Small intestine (tissue), 7 donors: ENCODE measurements at regions not wholly inside any gene's neighbourhood (a gene's known extent, or its start where the extent isn't known, plus 50 kb on each side); places are given as distances from the start of the nearest gene placed in this dataset.

Source experiments
- DNase-seq, 2 donors: peaks; one replicate each; pipeline versions ENCODE4 v3.0.0 to v3.0.0-alpha.2; 2013
- FAIRE-seq: peaks from 2 replicates; lab custom pipeline; 2012; peaks lifted over from hg19 to GRCh38; lab: Jason Lieb, UNC
- H3K27ac ChIP-seq, 3 donors: one replicate each; pipeline ENCODE4 v1.5.1; 2013; ENCODE audit warnings: low read length in 2 of 3, mild to moderate bottlenecking in 2 of 3, control low read depth in 1 of 3, inconsistent platforms in 1 of 3, low read depth in 1 of 3, moderate library complexity in 1 of 3
- H3K27me3 ChIP-seq, 3 donors: one replicate each; pipeline ENCODE4 v1.6.1; 2013; ENCODE audit warnings: low read length in 3 of 3, inconsistent platforms in 1 of 3; ENCODE audit not compliant: control insufficient read depth in 3 of 3, insufficient read depth in 3 of 3
- H3K36me3 ChIP-seq, 3 donors: one replicate each; pipeline ENCODE4 v1.6.1; 2013; ENCODE audit warnings: low read length in 3 of 3, inconsistent platforms in 1 of 3, low read depth in 1 of 3, mild to moderate bottlenecking in 1 of 3, moderate library complexity in 1 of 3; ENCODE audit not compliant: control insufficient read depth in 3 of 3, insufficient read depth in 2 of 3
- H3K4me1 ChIP-seq, 3 donors: one replicate each; pipeline ENCODE4 v1.6.1; 2013; ENCODE audit warnings: low read length in 2 of 3, inconsistent platforms in 1 of 3, low read depth in 1 of 3, mild to moderate bottlenecking in 1 of 3, moderate library complexity in 1 of 3; ENCODE audit not compliant: control insufficient read depth in 3 of 3, insufficient read depth in 2 of 3
- H3K4me3 ChIP-seq, 3 donors: one replicate each; pipeline ENCODE4 v1.5.1; 2013; ENCODE audit warnings: low read length in 3 of 3, control low read depth in 1 of 3, inconsistent platforms in 1 of 3, low read depth in 1 of 3, mild to moderate bottlenecking in 1 of 3, moderate library complexity in 1 of 3
- H3K9me3 ChIP-seq, 2 donors: one replicate each; pipeline ENCODE4 v1.6.1; 2013; ENCODE audit warnings: low read depth in 1 of 2, low read length in 1 of 2; ENCODE audit not compliant: control insufficient read depth in 2 of 2, insufficient read depth in 1 of 2
- WGBS, 3 donors: extraction: QIAGEN DNeasy Blood & Tissue Kit; methylation state at CpG; one replicate each; pipeline ENCODE4 v1.1.7; 2013; 5-methylcytosine and 5-hydroxymethylcytosine counted together
- donor health status: healthy with polysubstance abuse.
- donor health status: control.
- donor health status: control.
- donor health status: Bipolar disorder and iron deficiency.
- donor health status: healthy.

DNA sequence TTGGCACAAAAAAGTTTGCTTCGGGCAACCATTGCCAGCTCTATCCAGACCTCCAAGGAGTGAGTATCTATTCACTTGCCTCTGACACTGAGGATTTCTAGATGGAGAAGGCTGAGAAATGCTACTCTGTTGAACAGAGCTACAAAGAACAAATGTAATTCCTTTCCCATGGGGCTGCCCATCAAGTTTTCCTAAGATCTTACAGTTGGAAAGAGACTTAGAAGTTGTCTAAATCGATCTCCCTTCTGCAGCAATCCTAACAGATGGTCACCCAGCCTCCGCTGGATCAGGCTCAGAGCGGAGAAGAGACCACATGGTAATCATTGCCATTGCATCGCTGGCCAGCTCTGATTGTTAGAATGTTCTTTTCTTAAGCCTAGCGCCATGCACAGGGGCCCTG lies 110.1 kb upstream of the BCL2L14 start:
- Histone ChIP-seq H3K27me3 (no peaks in the 10 kb centered on the region), H3K27ac (no peak overlapping the region), H3K9me3 (peaks cover 0 to 3% of the 10 kb centered on the region in 2 donors), H3K4me3 (no peak overlapping the region), H3K4me1 (no peaks in the 10 kb centered on the region), H3K36me3 (no peaks in the 10 kb centered on the region)
- no peak for FAIRE-seq
- 93 to 95% (median 94%) methylated on average over 6 of the region's 6 CpGs for WGBS, 3 donors
- DNase-seq = no peak

DNA sequence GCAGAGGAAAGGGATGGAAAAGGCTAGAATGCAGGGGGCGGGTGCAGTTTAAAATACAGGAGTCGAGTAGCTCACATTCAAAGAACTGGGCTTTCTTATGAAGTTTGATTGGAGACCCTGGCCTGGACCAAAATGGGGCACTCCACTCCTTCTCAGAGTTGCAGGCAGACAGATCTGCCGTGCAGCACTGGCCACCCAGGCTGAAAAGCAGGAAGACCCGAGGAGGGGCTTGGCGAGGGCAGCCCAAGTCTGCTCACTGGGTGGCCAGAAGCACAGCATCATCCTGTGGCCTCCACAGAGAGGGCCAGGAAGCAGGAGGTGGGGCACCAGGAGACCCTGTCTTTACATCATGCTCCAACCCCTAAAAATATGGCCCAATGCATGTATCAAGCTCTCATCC lies 109.1 kb upstream of the BCL2L14 start:
- DNase-seq = no peak
- no peak for FAIRE-seq
- no peaks in the 10 kb centered on the region for H3K4me1 ChIP-seq
- WGBS, 3 donors = 74 to 90% (median 85%) methylated on average over 5 of the region's 5 CpGs
- H3K27ac ChIP-seq = no peak overlapping the region
- no peaks in the 10 kb centered on the region for H3K36me3 ChIP-seq
- H3K9me3 ChIP-seq = peaks cover 0 to 3% of the 10 kb centered on the region in 2 donors
- no peaks in the 10 kb centered on the region for H3K27me3 ChIP-seq
- no peak overlapping the region for H3K4me3 ChIP-seq

DNA sequence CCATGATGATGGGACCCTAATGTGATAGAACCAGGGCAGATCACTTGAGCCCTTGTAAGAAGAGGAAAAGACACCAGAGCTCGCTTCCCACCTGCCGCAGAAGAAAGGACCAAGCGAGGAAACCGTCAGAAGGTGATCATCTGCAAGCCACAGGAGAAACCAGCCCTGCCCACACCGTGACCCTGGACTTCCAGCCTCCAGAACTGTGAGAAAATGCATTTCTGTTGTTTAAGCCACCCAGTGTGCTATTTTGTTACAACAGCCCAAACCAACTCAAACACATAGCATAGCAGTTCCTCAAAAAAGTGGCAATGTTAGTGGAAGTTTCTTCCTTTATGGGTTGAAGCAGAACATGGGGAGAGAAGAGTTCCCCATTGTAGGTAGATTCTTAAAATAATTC lies 107.9 kb upstream of the BCL2L14 start:
- H3K27me3 ChIP-seq = no peaks in the 10 kb centered on the region
- H3K36me3 ChIP-seq = no peaks in the 10 kb centered on the region
- H3K4me1 ChIP-seq = no peaks in the 10 kb centered on the region
- WGBS, 3 donors = 86 to 99% (median 91%) methylated on average over 5 of the region's 5 CpGs
- H3K9me3 ChIP-seq = peaks cover 0 to 3% of the 10 kb centered on the region in 2 donors
- no peak for DNase-seq
- no peak overlapping the region for H3K4me3 ChIP-seq
- no peak for FAIRE-seq
- H3K27ac ChIP-seq = no peak overlapping the region

DNA sequence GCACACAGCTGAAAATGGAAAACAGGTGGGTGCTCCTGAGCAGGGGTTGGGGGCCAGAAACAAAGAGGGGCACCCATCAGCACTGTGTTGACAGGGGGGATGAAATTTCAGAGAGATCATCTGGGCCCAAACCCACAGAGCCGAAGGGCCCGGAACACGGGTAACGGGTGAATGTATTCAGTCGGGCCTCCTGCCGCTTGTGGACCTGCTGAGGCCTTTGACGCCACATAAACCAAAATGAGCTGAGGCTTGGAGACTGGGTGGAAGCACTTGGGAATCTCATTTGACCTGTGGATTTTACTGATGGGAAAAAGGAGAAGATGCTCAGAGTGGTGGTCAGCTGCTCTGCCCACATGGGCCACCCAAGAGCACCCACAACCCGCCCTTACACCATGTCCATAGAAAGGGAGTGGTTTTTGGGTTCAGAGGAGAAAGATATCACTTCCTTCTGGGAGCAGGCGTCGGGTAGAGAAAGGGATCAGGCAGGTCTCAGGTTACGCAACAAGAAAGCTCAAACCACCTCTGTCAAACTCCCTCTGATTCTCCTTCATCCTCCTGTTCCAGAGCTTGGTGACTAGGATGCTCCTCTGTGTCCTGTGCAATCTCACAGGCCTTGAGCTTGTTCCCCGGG lies 106.8 kb upstream of the BCL2L14 start:
- H3K4me3 ChIP-seq = no peak overlapping the region
- peaks cover 0 to 3% of the 10 kb centered on the region in 2 donors for H3K9me3 ChIP-seq
- DNase-seq = no peak
- H3K4me1 ChIP-seq = no peaks in the 10 kb centered on the region
- H3K36me3 ChIP-seq = no peaks in the 10 kb centered on the region
- WGBS, 3 donors = 86 to 89% (median 87%) methylated on average over 12 of the region's 12 CpGs
- no peak for FAIRE-seq
- no peak overlapping the region for H3K27ac ChIP-seq
- H3K27me3 ChIP-seq = no peaks in the 10 kb centered on the region

DNA sequence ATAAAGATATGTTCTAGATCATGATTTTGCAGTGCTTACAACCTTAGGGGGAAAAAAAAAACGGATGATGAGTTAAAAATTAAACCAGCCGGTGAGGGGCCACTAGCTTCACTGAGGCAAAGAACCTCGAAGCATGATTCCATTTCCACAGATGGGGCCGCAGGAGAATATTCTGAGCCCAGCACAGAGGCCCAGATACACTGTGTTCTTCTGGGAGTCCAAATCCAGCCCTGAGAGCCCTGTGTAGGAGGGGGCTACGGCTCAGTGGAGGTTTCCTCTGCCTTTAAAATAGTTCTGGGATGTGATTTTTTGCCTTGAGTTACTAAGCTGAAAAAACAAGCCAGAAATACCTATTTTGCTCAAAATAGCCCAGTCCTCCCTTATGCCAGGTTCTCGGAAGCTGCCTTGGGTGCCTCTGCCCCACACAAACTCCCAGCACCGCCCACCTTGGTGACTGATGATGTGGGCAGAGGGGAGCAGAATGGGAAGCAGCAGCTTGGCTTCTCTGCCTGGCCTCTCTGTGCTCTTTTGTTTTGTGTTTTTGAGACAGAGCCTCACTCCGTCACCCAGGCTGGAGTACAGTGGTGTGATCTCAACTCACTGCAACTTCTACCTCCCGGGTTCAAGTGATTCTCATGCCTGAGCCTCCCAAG lies 105.4 kb upstream of the BCL2L14 start:
- H3K36me3 ChIP-seq = no peaks in the 10 kb centered on the region
- no peak for FAIRE-seq
- DNase-seq = no peak
- WGBS, 3 donors = 78 to 84% (median 80%) methylated on average over 9 of the region's 9 CpGs
- no peak overlapping the region for H3K4me3 ChIP-seq
- H3K27ac ChIP-seq = no peak overlapping the region
- H3K9me3 ChIP-seq = peaks cover 0 to 3% of the 10 kb centered on the region in 2 donors
- no peaks in the 10 kb centered on the region for H3K27me3 ChIP-seq
- no peaks in the 10 kb centered on the region for H3K4me1 ChIP-seq

DNA sequence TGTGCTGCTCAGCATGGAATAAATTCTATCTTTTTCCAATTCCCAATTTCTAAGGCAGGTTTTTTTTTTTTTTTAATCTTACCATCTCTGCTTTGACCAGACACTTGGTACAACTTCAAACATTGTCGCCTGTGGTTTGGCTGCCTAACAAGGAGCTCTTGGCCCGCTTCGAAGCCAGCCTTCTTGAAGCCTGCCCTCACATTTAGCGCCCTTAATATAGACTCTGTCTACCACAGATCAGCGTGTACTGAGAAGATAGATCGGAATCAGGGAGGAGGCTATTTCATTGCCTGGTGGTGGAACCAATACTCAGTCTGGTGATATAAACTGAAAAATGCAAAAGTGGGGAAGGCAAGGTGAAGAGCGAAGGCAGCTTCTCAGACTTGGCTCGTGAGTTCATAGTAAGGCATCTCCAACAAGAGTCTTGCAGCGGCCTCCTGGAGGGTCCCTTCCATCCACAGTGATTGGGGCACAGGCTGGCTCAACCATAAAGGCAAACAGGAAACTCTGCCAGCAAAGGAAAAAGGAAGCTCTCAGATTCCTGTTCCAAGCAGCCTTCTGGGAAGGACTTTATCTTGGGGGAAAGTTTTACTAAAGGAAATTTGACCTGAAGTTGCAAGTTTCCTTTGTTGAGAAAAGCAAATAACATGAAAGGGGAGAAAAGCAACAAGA lies 103.2 kb upstream of the BCL2L14 start:
- no peak overlapping the region for H3K27ac ChIP-seq
- FAIRE-seq = no peak
- WGBS, 3 donors = 83 to 95% (median 90%) methylated on average over 9 of the region's 9 CpGs

DNA sequence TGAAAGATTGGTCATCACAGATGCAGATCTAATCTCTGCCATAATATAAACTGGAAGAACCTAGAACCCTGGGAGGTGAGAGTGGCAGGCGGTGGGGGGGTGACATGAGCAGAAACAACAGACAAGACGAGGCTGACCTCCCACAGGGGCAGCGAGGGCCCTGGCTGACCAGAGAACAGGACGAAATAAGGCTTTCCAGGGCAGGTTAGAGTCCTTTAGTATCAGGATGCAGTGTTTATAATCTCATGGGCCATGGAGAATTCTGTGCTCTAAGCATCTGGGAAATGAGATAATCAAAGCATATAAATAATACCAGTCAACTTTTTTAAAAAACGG lies 102.7 kb upstream of the BCL2L14 start:
- no peaks in the 10 kb centered on the region for H3K27me3 ChIP-seq
- no peaks in the 10 kb centered on the region for H3K36me3 ChIP-seq
- DNase-seq (no peak), FAIRE-seq (no peak)
- no peaks in the 10 kb centered on the region for H3K4me1 ChIP-seq
- no peaks in the 10 kb centered on the region for H3K9me3 ChIP-seq
- H3K4me3 ChIP-seq = no peak overlapping the region
- WGBS, 3 donors = 57 to 67% (median 60%) methylated on average over 5 of the region's 5 CpGs
- H3K27ac ChIP-seq = no peak overlapping the region

More for the DNA sequence above, 103.2 kb upstream of the BCL2L14 start:
- Histone ChIP-seq H3K36me3 (no peaks in the 10 kb centered on the region), H3K4me1 (no peaks in the 10 kb centered on the region), H3K9me3 (peaks cover 0 to 3% of the 10 kb centered on the region in 2 donors), H3K27me3 (no peaks in the 10 kb centered on the region), H3K4me3 (no peak overlapping the region)
- DNase-seq = no peak

DNA sequence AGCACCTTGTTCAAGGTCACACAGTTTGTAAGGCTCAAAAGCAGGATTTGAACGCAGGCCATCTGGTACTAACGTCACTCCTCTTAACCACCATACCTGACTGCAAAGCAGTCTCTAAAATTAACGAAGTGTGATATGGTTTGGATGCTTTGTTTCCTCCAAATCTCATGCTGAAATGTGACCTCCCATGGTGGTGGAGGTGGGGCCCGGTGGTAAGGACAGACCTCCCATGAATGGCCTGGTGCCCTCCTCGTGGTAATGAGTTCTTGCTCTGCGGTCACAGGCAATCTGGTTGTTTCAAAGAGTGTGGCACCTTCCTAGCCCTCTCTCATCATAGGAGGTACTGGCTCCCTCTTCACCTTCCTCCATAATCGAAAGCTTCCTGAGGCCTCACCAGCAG lies 102.2 kb upstream of the BCL2L14 start:
- Histone ChIP-seq H3K4me1 (no peaks in the 10 kb centered on the region), H3K9me3 (no peaks in the 10 kb centered on the region), H3K27me3 (no peaks in the 10 kb centered on the region), H3K36me3 (no peaks in the 10 kb centered on the region), H3K27ac (no peak overlapping the region), H3K4me3 (no peak overlapping the region)
- no peak for FAIRE-seq
- 85 to 88% (median 86%) methylated on average over 7 of the region's 7 CpGs for WGBS, 3 donors
- DNase-seq = no peak
